IMR-90 (cell line): ENCODE measurements at regions not wholly inside any gene's neighbourhood (a gene's known extent, or its start where the extent isn't known, plus 50 kb on each side); places are given as distances from the start of the nearest gene placed in this dataset.

ENCODE experiments used
- ATAC-seq: fragments of 200-7000 bp; cut with Tn5 transposase; 2 replicates; pipeline ENCODE4 v1.9.1; 2020; ENCODE audit warnings: low read depth, mild to moderate bottlenecking, moderate library complexity
- BruUV-seq: library from RNA; stranded (reverse); fragments of 400-500 nt; replicated peaks from 2 replicates; lab custom pipeline; 2021; lab: Mats Ljungman, UMichigan
- CTCF ChIA-PET: fragments of 300-600 bp; formaldehyde crosslinking; extraction: SDS; loops from one replicate; lab custom pipeline; 2021; ENCODE audit warnings: antibody characterized with exemption; lab: Yijun Ruan, JAX
- POLR2A ChIA-PET: fragments of 300-600 bp; sonication (Branson Sonifier 250); formaldehyde crosslinking; loops from one replicate; lab custom pipeline; 2022; ENCODE audit warnings: antibody characterized with exemption; ENCODE audit not compliant: unreplicated experiment; lab: Charles Lee
- DNase-seq: peaks from one replicate; pipeline ENCODE4 v3.0.0; 2013
- H2AFZ ChIP-seq: replicated peaks from 2 replicates; pipeline ENCODE3; 2013; ENCODE audit warnings: low read length, mild to moderate bottlenecking; ENCODE audit not compliant: poor library complexity
- H2AK5ac ChIP-seq: 2 replicates; pipeline ENCODE4 v1.6.1; 2013; ENCODE audit warnings: low read depth, low read length, inconsistent platforms
- H2AK9ac ChIP-seq: replicated peaks from 2 replicates; pipeline ENCODE3; 2013; ENCODE audit warnings: mild to moderate bottlenecking, low read depth, low read length, moderate library complexity; ENCODE audit not compliant: poor library complexity
- H2BK120ac ChIP-seq: 2 replicates; pipeline ENCODE4 v1.6.1; 2013; ENCODE audit warnings: low read depth, low read length, inconsistent platforms
- H2BK15ac ChIP-seq: 3 replicates; pipeline ENCODE4 v1.6.1; 2013; ENCODE audit warnings: low read depth, low read length, inconsistent platforms
- H2BK20ac ChIP-seq: 2 replicates; pipeline ENCODE4 v1.6.1; 2013; ENCODE audit warnings: low read depth, mild to moderate bottlenecking, inconsistent platforms, low read length, moderate library complexity
- H2BK5ac ChIP-seq: 2 replicates; pipeline ENCODE4 v1.6.1; 2013; ENCODE audit warnings: mild to moderate bottlenecking, low read depth, low read length, inconsistent platforms; ENCODE audit not compliant: poor library complexity, severe bottlenecking
- H3K14ac ChIP-seq: replicated peaks from 2 replicates; pipeline ENCODE4 v1.6.1; 2013; ENCODE audit warnings: low read depth, low read length, inconsistent platforms
- H3K18ac ChIP-seq: 2 replicates; pipeline ENCODE4 v1.6.1; 2013; ENCODE audit warnings: low read depth, low read length, control low read depth
- H3K23ac ChIP-seq: 2 replicates; pipeline ENCODE4 v1.6.1; 2013; ENCODE audit warnings: low read depth, low read length, inconsistent platforms
- H3K27ac ChIP-seq: 2 replicates; pipeline ENCODE4 v1.5.1; 2013; ENCODE audit warnings: mild to moderate bottlenecking, control low read depth, low read length; ENCODE audit not compliant: insufficient read depth
- H3K27me3 ChIP-seq: 2 replicates; pipeline ENCODE4 v1.6.1; 2013; ENCODE audit warnings: low read length; ENCODE audit not compliant: control insufficient read depth, insufficient read depth
- H3K36me3 ChIP-seq: 2 replicates; pipeline ENCODE4 v1.6.1; 2013; ENCODE audit warnings: low read length, mixed read lengths; ENCODE audit not compliant: control insufficient read depth, insufficient read depth
- H3K4ac ChIP-seq: 2 replicates; pipeline ENCODE4 v1.6.1; 2013; ENCODE audit warnings: low read depth, low read length, inconsistent platforms
- H3K4me1 ChIP-seq: 2 replicates; pipeline ENCODE4 v1.6.1; 2013; ENCODE audit warnings: low read length, mixed read lengths; ENCODE audit not compliant: control insufficient read depth, insufficient read depth
- H3K4me2 ChIP-seq: 2 replicates; pipeline ENCODE4 v1.6.1; 2013; ENCODE audit warnings: low read depth, mild to moderate bottlenecking, control low read depth, low read length, moderate library complexity
- H3K4me3 ChIP-seq: 2 replicates; pipeline ENCODE4 v1.5.1; 2013; ENCODE audit warnings: low read depth, mild to moderate bottlenecking, control low read depth, low read length, moderate library complexity; ENCODE audit not compliant: insufficient read depth
- H3K56ac ChIP-seq: 2 replicates; pipeline ENCODE4 v1.6.1; 2013; ENCODE audit warnings: low read length, inconsistent platforms; ENCODE audit not compliant: insufficient read depth; ENCODE audit errors: extremely low read depth
- H3K79me1 ChIP-seq, 2 experiments: 2 replicates each; pipeline ENCODE4 v1.6.1; 2013; ENCODE audit warnings: low read length in 2 of 2, inconsistent platforms in 1 of 2, low read depth in 1 of 2
- H3K9ac ChIP-seq: 2 replicates; pipeline ENCODE4 v1.6.1; 2013; ENCODE audit warnings: low read depth, low read length, control low read depth
- H3K9me1 ChIP-seq: 2 replicates; pipeline ENCODE4 v1.6.1; 2013; ENCODE audit warnings: low read length, inconsistent platforms; ENCODE audit not compliant: insufficient read depth
- H3K9me3 ChIP-seq: 2 replicates; pipeline ENCODE4 v1.6.1; 2013; ENCODE audit warnings: low read length; ENCODE audit not compliant: control insufficient read depth, insufficient read depth
- H4K20me1 ChIP-seq: 2 replicates; pipeline ENCODE4 v1.6.1; 2013; ENCODE audit warnings: low read length, inconsistent platforms; ENCODE audit not compliant: insufficient read depth
- H4K5ac ChIP-seq: 2 replicates; pipeline ENCODE4 v1.6.1; 2013; ENCODE audit warnings: mild to moderate bottlenecking, low read depth, low read length, control low read depth
- H4K8ac ChIP-seq, 2 experiments: 2 replicates each; pipeline ENCODE4 v1.6.1; 2013; ENCODE audit warnings: low read depth in 2 of 2, low read length in 2 of 2, control low read depth in 1 of 2, inconsistent platforms in 1 of 2
- H4K91ac ChIP-seq: 2 replicates; pipeline ENCODE4 v1.6.1; 2013; ENCODE audit warnings: low read depth, low read length, inconsistent platforms; ENCODE audit not compliant: insufficient read depth
- CEBPB ChIP-seq: IDR thresholded peaks from 2 replicates; pipeline ENCODE4 v1.6.1; 2012; ENCODE audit warnings: low read depth, low read length, improper control_type of control experiment
- CTCF ChIP-seq: conservative IDR thresholded peaks from 2 replicates; pipeline ENCODE4 v1.5.1; 2012; ENCODE audit warnings: mild to moderate bottlenecking, low read depth, low read length, improper control_type of control experiment
- FOS ChIP-seq: fragments of 150-350 bp; IDR thresholded peaks from 2 replicates; pipeline ENCODE4 v1.6.1; 2016; ENCODE audit warnings: low read depth, low read length
- POLR2A ChIP-seq: IDR thresholded peaks from 2 replicates; pipeline ENCODE4 v1.6.1; 2012; ENCODE audit warnings: mild to moderate bottlenecking, low read depth, low read length
- RCOR1 ChIP-seq: IDR thresholded peaks from 2 replicates; pipeline ENCODE4 v1.6.1; 2012; ENCODE audit warnings: mild to moderate bottlenecking, low read length, improper control_type of control experiment; ENCODE audit not compliant: insufficient replicate concordance
- RFX5 ChIP-seq: IDR thresholded peaks from 2 replicates; pipeline ENCODE4 v1.8.0; 2012; ENCODE audit warnings: low read depth, mild to moderate bottlenecking, low read length, moderate library complexity
- WGBS, 2 experiments: methylation state at CpG; one replicate each; pipeline versions ENCODE4 v1.1.5 to v1.1.7; 2013; ENCODE audit warnings: missing lambda C conversion rate in 2 of 2; ENCODE audit not compliant: insufficient read length in 1 of 2; ENCODE audit errors: extremely low coverage in 2 of 2; 5-methylcytosine and 5-hydroxymethylcytosine counted together
- dilution Hi-C: fragments of 300-500 bp; cut with HindIII; formaldehyde crosslinking; loops from one replicate; pipeline ENCODE4 v1.14.3; 2018; ENCODE audit warnings: low sequenced_read_pairs; ENCODE audit not compliant: unreplicated experiment
- in situ Hi-C: fragments of 300-500 bp; cut with MboI; formaldehyde crosslinking; loops from 3 replicates; pipeline ENCODE4 v1.14.3; 2019; ENCODE audit warnings: low sequenced_read_pairs, inconsistent platforms, mixed read lengths
- intact Hi-C: fragments of 100-400 bp; cut with micrococcal nuclease; formaldehyde crosslinking; loops from 2 replicates; pipeline ENCODE4 v1.10.0; 2022

- peak overlapping the region; percentile 55 for H2BK5ac ChIP-seq
- H4K20me1 ChIP-seq: no peaks in the 10 kb centered on the region
- H2BK20ac ChIP-seq: no peak overlapping the region
- H3K36me3 ChIP-seq: no peaks in the 10 kb centered on the region
- BruUV-seq: no TSS peak
- peaks cover 0 to 7% of the 10 kb centered on the region in 2 experiments; a peak in 1 of 4 replicates for H3K79me1 ChIP-seq
- peak; percentile 92 for DNase-seq
- H2BK120ac ChIP-seq: no peak overlapping the region
- H3K9me3 ChIP-seq: no peaks in the 10 kb centered on the region
- no peak overlapping the region for H3K14ac ChIP-seq
- no peak overlapping the region for H3K4ac ChIP-seq
- peak; percentile 48; the same call in 1 of the 2 replicates for TF ChIP-seq CEBPB
- TF ChIP-seq RFX5: no peak
- TF ChIP-seq RCOR1: no peak
- no peak for TF ChIP-seq FOS
- TF ChIP-seq CTCF: no peak
- TF ChIP-seq POLR2A: no peak
- no peak overlapping the region for H3K23ac ChIP-seq
- no peak overlapping the region for H2BK15ac ChIP-seq
- H3K4me2 ChIP-seq: peak overlapping the region; percentile 74
- H3K9ac ChIP-seq: no peak overlapping the region
- ChIA-PET POLR2A (no interaction called here), CTCF (no interaction called here)
- in situ Hi-C loops (no loop called here), intact Hi-C loops (no loop called here), dilution Hi-C loops (no loop called here)
- peaks cover 5% of the 10 kb centered on the region; the same call in 1 of the 2 replicates for H3K4me1 ChIP-seq
- no peak overlapping the region for H2AK5ac ChIP-seq
- H3K56ac ChIP-seq: no peak overlapping the region
- no peaks in the 10 kb centered on the region for H3K27me3 ChIP-seq
- no peak overlapping the region for H3K4me3 ChIP-seq
- H2AFZ ChIP-seq: no peak overlapping the region
- H3K9me1 ChIP-seq: 0 out of 2 replicates have a peak, but pooled peaks cover 3% of the 10 kb centered on the region
- H4K8ac ChIP-seq: no peak overlapping the region
- no CpG with 5 or more reads among the region's 2 CpGs for WGBS, 2 experiments
- H3K27ac ChIP-seq: no peak overlapping the region
- H3K18ac ChIP-seq: peak overlapping the region; percentile 49; the same call in 1 of the 2 replicates
- peak; percentile 80 for ATAC-seq
- no peak overlapping the region for H2AK9ac ChIP-seq
- H4K5ac ChIP-seq: no peak overlapping the region
- no peak overlapping the region for H4K91ac ChIP-seq
Observed at GRCh38 chr18:73462092-73462491, 594.3 kb upstream of the NETO1 start.
